Duodenal mucosa (tissue), 2 donors: ENCODE measurements at regions not wholly inside any gene's neighbourhood (a gene's known extent, or its start where the extent isn't known, plus 50 kb on each side); places are given as distances from the start of the nearest gene placed in this dataset.

ENCODE experiments used
- H3K27ac ChIP-seq: one replicate; pipeline ENCODE4 v1.7.0; 2013; ENCODE audit warnings: low read depth, low read length
- H3K27me3 ChIP-seq, 2 donors: one replicate each; pipeline ENCODE4 v1.7.0; 2013; ENCODE audit warnings: low read length in 2 of 2, control low read depth in 1 of 2; ENCODE audit not compliant: insufficient read depth in 2 of 2, control insufficient read depth in 1 of 2
- H3K36me3 ChIP-seq, 2 donors: one replicate each; pipeline ENCODE4 v1.7.0; 2013; ENCODE audit warnings: low read length in 2 of 2, control low read depth in 1 of 2; ENCODE audit not compliant: insufficient read depth in 2 of 2, control insufficient read depth in 1 of 2
- H3K4me1 ChIP-seq, 2 donors: one replicate each; pipeline ENCODE4 v1.7.0; 2013; ENCODE audit warnings: low read length in 2 of 2, control low read depth in 1 of 2; ENCODE audit not compliant: insufficient read depth in 2 of 2, control insufficient read depth in 1 of 2
- H3K4me3 ChIP-seq, 2 donors: one replicate each; pipeline ENCODE4 v1.7.0; 2013; ENCODE audit warnings: low read length in 2 of 2, low read depth in 1 of 2
- H3K9ac ChIP-seq, 2 donors: one replicate each; pipeline ENCODE4 v1.7.0; 2013; ENCODE audit warnings: low read length in 2 of 2, low read depth in 1 of 2
- H3K9me3 ChIP-seq, 2 donors: one replicate each; pipeline ENCODE4 v1.7.0; 2013; ENCODE audit warnings: low read length in 2 of 2, control low read depth in 1 of 2; ENCODE audit not compliant: control insufficient read depth in 1 of 2

DNA sequence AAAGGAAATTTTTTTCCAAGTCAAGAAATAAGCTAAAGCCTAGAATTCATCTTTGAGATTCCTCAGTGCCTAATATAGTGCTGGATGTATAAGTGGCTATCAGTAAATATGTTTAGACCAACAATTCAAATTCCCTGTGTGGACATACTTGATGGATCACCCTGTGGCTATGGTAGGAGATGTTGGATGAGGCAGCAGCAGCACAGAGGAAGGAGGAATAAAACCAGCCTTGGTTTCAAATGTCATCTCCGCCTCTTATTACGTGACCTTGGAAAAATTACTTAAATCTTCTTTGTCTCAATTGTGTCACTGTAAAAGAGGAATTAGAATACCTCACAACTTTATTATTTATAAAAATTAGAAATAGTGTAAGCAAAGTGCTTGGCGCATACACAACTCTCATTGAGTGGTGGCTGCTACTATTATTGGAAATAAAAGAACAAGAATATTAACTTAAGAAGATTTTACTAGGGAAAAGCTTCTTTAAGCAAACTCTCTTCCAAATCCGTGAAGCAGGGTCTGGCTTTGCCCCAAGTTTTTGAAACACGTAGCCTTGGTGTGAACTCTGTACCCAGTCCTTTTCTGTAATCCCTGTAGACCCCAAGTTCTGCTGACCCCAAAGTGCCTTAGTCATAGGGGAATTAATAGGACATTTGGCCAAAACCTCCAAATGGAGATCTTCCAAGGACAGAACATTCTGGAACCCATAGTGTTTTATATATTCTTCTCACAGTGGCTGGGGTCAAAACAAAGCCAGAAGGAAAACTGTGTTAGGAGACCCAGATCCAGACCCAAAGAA lies 283.8 kb downstream of the PTEN start:
- Histone ChIP-seq H3K36me3 (no peaks in the 10 kb centered on the region), H3K9ac (no peak overlapping the region), H3K4me3 (no peak overlapping the region), H3K27me3 (no peaks in the 10 kb centered on the region), H3K9me3 (no peaks in the 10 kb centered on the region), H3K27ac (no peak overlapping the region), H3K4me1 (peaks cover 0 to under 1% of the 10 kb centered on the region in 2 donors)

- H3K27ac ChIP-seq = no peak overlapping the region
- no peaks in the 10 kb centered on the region for H3K36me3 ChIP-seq
These were observed 286.5 kb downstream of the PTEN start for GRCh38 chr10:88149906-88150305.

DNA sequence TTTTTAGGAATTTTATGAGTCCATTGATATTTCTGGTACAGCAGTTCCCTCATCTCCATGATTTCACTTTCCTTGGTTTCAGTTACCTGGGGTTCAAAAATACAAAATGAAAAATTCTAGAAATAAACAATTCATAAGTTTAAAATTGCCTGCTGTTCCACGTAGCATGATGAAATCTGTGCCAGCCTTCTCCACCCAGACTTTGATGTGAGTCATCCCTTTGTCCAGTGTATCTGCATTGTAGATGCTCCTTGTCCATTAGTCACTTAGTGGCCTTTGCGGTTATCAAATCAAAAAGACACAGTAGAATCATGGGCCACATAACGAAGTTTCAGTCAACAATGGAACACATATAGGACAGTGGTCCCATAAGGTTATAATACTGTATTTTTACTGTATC lies 286.9 kb downstream of the PTEN start:
- Histone ChIP-seq H3K36me3 (no peaks in the 10 kb centered on the region), H3K27ac (no peak overlapping the region), H3K27me3 (no peaks in the 10 kb centered on the region), H3K9me3 (no peaks in the 10 kb centered on the region), H3K4me1 (peaks cover 4 to 7% of the 10 kb centered on the region in 2 donors), H3K4me3 (no peak overlapping the region), H3K9ac (no peak overlapping the region)

More at GRCh38 chr10:88149906-88150305, 286.5 kb downstream of the PTEN start:
- no peaks in the 10 kb centered on the region for H3K9me3 ChIP-seq
- H3K27me3 ChIP-seq = no peaks in the 10 kb centered on the region
- no peak overlapping the region for H3K4me3 ChIP-seq
- H3K9ac ChIP-seq = no peak overlapping the region
- H3K4me1 ChIP-seq = peaks cover 4 to 7% of the 10 kb centered on the region in 2 donors

DNA sequence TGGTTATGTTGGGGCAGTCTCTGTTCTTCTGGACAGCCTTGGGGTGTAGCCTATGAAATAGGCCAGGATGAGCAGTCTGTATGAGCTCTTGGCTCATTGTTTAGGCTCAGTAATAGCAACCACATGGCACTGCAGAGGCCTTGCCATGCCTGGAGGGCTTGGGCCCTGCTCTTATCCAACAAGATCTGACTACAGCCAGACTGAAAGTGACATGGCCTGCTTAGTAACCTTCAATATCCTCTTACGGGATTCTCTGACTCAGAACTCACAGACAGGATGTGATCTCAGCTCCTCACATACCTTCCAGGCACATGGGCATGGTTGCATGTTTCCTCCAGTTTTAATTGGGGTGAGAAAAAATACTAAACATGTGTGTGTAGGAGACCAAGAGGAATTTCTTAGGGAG lies 289.3 kb downstream of the PTEN start:
- Histone ChIP-seq H3K36me3 (no peaks in the 10 kb centered on the region), H3K27ac (no peak overlapping the region), H3K9ac (no peak overlapping the region), H3K4me3 (no peak overlapping the region), H3K4me1 (peaks cover 4 to 7% of the 10 kb centered on the region in 2 donors), H3K9me3 (no peaks in the 10 kb centered on the region), H3K27me3 (no peaks in the 10 kb centered on the region)

DNA sequence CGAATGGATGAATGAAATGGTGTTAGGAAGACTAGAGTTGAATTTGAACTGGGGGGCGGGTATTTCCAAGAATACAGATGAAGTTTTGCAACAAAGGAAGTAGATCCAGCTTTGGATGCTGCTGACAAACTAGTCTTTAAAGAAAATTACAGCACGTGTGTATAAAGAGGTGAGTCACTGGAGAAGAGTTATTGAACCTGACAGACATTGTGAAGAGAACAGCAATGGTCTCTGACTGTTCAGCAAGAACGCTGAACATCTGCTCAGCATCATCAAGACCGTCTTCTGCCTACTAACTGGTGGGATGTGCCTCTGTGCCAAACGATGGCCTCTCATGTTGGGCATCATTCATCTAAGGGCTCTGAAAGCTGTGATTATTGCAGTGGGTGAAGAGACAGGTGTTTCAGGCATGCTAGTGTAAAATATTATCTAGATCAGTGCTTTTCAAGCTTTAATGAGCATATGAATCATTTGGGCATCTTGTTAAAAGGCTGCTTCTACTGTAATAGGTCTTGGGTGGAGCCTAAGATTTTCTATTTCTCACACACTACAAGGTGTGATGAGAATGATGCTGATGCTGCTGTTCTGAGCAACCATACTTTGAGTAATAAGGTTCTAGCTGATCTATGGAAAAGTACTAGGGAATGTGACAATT lies 291.3 kb downstream of the PTEN start:
- Histone ChIP-seq H3K4me1 (peaks cover 4 to 12% of the 10 kb centered on the region in 2 donors), H3K4me3 (no peak overlapping the region), H3K9ac (no peak overlapping the region), H3K9me3 (no peaks in the 10 kb centered on the region), H3K36me3 (no peaks in the 10 kb centered on the region), H3K27me3 (no peaks in the 10 kb centered on the region), H3K27ac (no peak overlapping the region)

GRCh38 chr10:88156341-88156740 lies 292.9 kb downstream of the PTEN start:
- Histone ChIP-seq H3K4me3 (no peak overlapping the region), H3K27ac (no peak overlapping the region), H3K36me3 (no peaks in the 10 kb centered on the region), H3K9me3 (no peaks in the 10 kb centered on the region), H3K27me3 (no peaks in the 10 kb centered on the region), H3K4me1 (peaks cover 4 to 12% of the 10 kb centered on the region in 2 donors), H3K9ac (no peak overlapping the region)

DNA sequence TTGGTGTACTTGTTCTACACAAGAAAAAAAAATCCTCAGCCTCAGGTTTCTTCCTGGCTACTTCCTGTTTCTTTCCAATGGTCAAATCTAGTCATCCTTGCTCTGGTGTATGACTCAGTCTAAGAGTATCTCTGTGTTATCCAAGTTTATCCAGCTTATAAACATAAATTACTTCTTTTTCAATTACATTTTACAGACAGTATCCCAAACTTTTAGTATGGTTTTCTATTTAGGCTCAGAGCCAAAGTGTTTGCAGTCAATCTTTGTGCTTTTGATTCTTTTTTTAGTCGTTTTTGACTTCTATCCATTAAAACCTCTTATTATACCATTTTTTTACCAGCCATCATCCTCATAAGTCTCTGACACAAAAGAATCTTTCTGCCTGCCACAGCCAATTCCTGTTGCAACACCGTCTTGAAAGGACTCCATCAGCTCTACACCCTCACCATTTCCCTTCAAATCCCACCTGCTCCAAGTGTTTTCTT lies 294.6 kb downstream of the PTEN start:
- H3K9me3 ChIP-seq = no peaks in the 10 kb centered on the region
- no peak overlapping the region for H3K9ac ChIP-seq
- no peak overlapping the region for H3K4me3 ChIP-seq
- no peaks in the 10 kb centered on the region for H3K27me3 ChIP-seq
- no peaks in the 10 kb centered on the region for H3K36me3 ChIP-seq
- peaks cover 0 to 5% of the 10 kb centered on the region in 2 donors for H3K4me1 ChIP-seq
- H3K27ac ChIP-seq = no peak overlapping the region

DNA sequence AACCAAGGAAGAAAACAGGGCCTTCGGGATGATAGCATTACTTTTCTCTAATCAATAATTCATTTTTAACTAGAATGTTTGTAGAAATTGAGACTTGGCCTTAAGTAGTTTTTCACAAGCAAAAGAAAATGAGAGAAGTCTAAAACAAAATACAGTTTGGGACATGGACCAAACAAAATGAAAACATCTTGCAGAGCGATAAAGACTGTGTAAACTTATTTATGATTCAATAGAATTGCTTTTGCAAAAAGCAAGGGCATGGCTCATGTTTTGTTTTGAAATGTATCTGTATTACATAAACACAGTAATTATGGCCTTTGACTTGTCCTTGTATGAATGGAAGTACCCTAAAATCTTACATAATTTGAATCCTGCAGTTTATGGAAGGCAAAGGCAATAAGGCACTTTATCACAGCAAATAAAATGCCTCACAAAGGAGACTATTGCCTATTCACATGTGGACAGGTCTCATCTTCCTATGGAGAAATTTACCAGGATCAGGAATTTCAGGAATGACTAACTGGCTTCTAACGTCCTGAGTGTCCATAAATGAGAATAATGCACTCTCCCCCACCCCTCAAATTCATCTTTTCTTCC lies 295.2 kb downstream of the PTEN start:
- Histone ChIP-seq H3K27ac (no peak overlapping the region), H3K9me3 (no peaks in the 10 kb centered on the region), H3K9ac (no peak overlapping the region), H3K4me1 (peaks cover 0 to 5% of the 10 kb centered on the region in 2 donors), H3K36me3 (no peaks in the 10 kb centered on the region), H3K4me3 (no peak overlapping the region), H3K27me3 (no peaks in the 10 kb centered on the region)

DNA sequence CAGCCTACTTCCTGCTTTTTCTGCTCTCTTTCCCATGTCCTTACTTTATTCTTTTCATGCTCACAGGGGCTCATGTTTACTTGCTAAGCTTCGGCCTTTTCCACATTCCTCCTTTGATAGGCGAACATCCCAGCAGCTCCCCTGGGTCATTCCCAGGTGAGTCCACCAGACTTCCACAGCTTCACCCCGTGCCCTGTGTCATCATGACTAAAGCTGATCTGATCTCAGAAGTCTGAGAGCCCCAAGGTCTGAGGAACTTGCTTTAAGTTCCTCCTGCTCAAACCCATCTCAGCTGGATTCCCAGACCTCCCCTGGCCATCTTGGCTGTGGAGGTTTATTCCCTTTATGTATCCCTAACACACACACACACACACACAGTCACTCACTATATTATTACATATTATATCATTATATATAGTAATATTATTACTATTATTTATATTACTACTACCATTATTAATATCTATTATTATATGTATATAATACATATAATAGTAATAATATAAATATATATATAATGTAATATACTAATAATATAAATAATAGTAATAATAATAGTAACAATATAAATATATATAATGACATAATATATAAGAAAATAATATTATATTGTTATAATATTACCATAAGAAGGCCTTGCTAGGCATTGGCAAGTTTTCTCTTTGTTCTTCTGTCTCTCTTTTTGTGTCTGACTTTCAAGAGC lies 295.9 kb downstream of the PTEN start:
- H3K27ac ChIP-seq = no peak overlapping the region
- no peaks in the 10 kb centered on the region for H3K9me3 ChIP-seq
- no peaks in the 10 kb centered on the region for H3K36me3 ChIP-seq
- H3K9ac ChIP-seq = no peak overlapping the region
- no peak overlapping the region for H3K4me3 ChIP-seq
- H3K27me3 ChIP-seq = no peaks in the 10 kb centered on the region
- peaks cover 0 to 5% of the 10 kb centered on the region in 2 donors for H3K4me1 ChIP-seq
